Neuronal stem cell (in vitro differentiated cells): ENCODE measurements at regions not wholly inside any gene's neighbourhood (a gene's known extent, or its start where the extent isn't known, plus 50 kb on each side); places are given as distances from the start of the nearest gene placed in this dataset.

Source experiments
- DNase-seq: peaks from one replicate; pipeline ENCODE4 v3.0.0-alpha.2; 2013; ENCODE audit warnings: low spot score
- H2AFZ ChIP-seq: one replicate; pipeline ENCODE4 v1.6.1; 2013; ENCODE audit warnings: mild to moderate bottlenecking, low read length, inconsistent platforms
- H2AK5ac ChIP-seq: 2 replicates; pipeline ENCODE4 v1.6.1; 2013; ENCODE audit warnings: low read depth, mild to moderate bottlenecking, inconsistent platforms, low read length, moderate library complexity, mixed read lengths
- H2BK120ac ChIP-seq: 2 replicates; pipeline ENCODE4 v1.6.1; 2013; ENCODE audit warnings: low read depth, mild to moderate bottlenecking, inconsistent platforms, low read length, moderate library complexity, mixed read lengths
- H2BK12ac ChIP-seq: one replicate; pipeline ENCODE4 v1.6.1; 2013; ENCODE audit warnings: low read length, inconsistent platforms
- H2BK15ac ChIP-seq: 2 replicates; pipeline ENCODE4 v1.6.1; 2013; ENCODE audit warnings: mild to moderate bottlenecking, low read length, inconsistent platforms, mixed read lengths
- H2BK5ac ChIP-seq: one replicate; pipeline ENCODE4 v1.6.1; 2013; ENCODE audit warnings: inconsistent platforms, mild to moderate bottlenecking, low read length, moderate library complexity
- H3K14ac ChIP-seq: one replicate; pipeline ENCODE4 v1.6.1; 2013; ENCODE audit warnings: low read length, inconsistent platforms
- H3K18ac ChIP-seq: 2 replicates; pipeline ENCODE4 v1.6.1; 2013; ENCODE audit warnings: low read length, inconsistent platforms
- H3K23ac ChIP-seq: 2 replicates; pipeline ENCODE4 v1.6.1; 2013; ENCODE audit warnings: low read depth, mild to moderate bottlenecking, mixed read lengths, low read length, inconsistent platforms; ENCODE audit not compliant: poor library complexity
- H3K27ac ChIP-seq: replicated peaks from 3 replicates; pipeline ENCODE4 v1.5.1; 2013; ENCODE audit warnings: low read length, inconsistent platforms
- H3K27me3 ChIP-seq, 3 experiments: 2 replicates each; pipeline ENCODE4 v1.6.1; 2013; ENCODE audit warnings: low read length in 3 of 3, mild to moderate bottlenecking in 2 of 3, inconsistent platforms in 1 of 3, low read depth in 1 of 3, mixed read lengths in 1 of 3, moderate library complexity in 1 of 3; ENCODE audit not compliant: control insufficient read depth in 3 of 3, insufficient read depth in 3 of 3
- H3K36me3 ChIP-seq, 2 donors: replicated peaks in 1 of 2; 2 replicates each; pipeline ENCODE4 v1.6.1; 2013; ENCODE audit warnings: low read length in 2 of 2; ENCODE audit not compliant: control insufficient read depth in 2 of 2, insufficient read depth in 2 of 2
- H3K4ac ChIP-seq: 2 replicates; pipeline ENCODE4 v1.6.1; 2013; ENCODE audit warnings: inconsistent platforms, mild to moderate bottlenecking, low read length, moderate library complexity
- H3K4me1 ChIP-seq, 2 donors: 1 replicate in 1 of 2; 2 replicates in 1 of 2; pipeline ENCODE4 v1.6.1; 2013; ENCODE audit warnings: low read length in 2 of 2, low read depth in 1 of 2; ENCODE audit not compliant: control insufficient read depth in 2 of 2, insufficient read depth in 1 of 2
- H3K4me2 ChIP-seq: one replicate; pipeline ENCODE4 v1.6.1; 2013; ENCODE audit warnings: mild to moderate bottlenecking, low read length, inconsistent platforms; ENCODE audit not compliant: insufficient read depth, poor library complexity, severe bottlenecking
- H3K4me3 ChIP-seq, 2 donors: 2 replicates each; pipeline ENCODE4 v1.5.1; 2013; ENCODE audit warnings: low read length in 2 of 2, mild to moderate bottlenecking in 2 of 2, inconsistent platforms in 1 of 2, moderate library complexity in 1 of 2
- H3K79me1 ChIP-seq: one replicate; pipeline ENCODE4 v1.6.1; 2013; ENCODE audit warnings: low read depth, mild to moderate bottlenecking, inconsistent platforms, low read length, moderate library complexity
- H3K9ac ChIP-seq: one replicate; pipeline ENCODE4 v1.6.1; 2013; ENCODE audit warnings: mild to moderate bottlenecking, low read depth, low read length, inconsistent platforms; ENCODE audit not compliant: poor library complexity
- H3K9me3 ChIP-seq, 2 donors: replicated peaks in 1 of 2; 2 replicates each; pipeline versions ENCODE3 to v1.6.1; 2013; ENCODE audit warnings: low read length in 2 of 2, mild to moderate bottlenecking in 2 of 2, inconsistent platforms in 1 of 2, low read depth in 1 of 2, mixed read lengths in 1 of 2, moderate library complexity in 1 of 2; ENCODE audit not compliant: control insufficient read depth in 2 of 2, insufficient read depth in 1 of 2
- H4K8ac ChIP-seq: one replicate; pipeline ENCODE4 v1.6.1; 2013; ENCODE audit warnings: low read depth, mild to moderate bottlenecking, inconsistent platforms, low read length, moderate library complexity
- H4K91ac ChIP-seq: one replicate; pipeline ENCODE4 v1.6.1; 2013; ENCODE audit warnings: low read length, low read depth, mild to moderate bottlenecking, inconsistent platforms; ENCODE audit not compliant: poor library complexity
- WGBS, 2 donors: extraction: QIAGEN DNeasy Blood & Tissue Kit; methylation state at CpG; one replicate each; pipeline ENCODE4 v1.1.7; 2013; ENCODE audit warnings: missing lambda C conversion rate in 2 of 2, mixed read lengths in 1 of 2; ENCODE audit not compliant: insufficient read length in 2 of 2, insufficient replicate concordance in 1 of 2; ENCODE audit errors: extremely low coverage in 2 of 2; 5-methylcytosine and 5-hydroxymethylcytosine counted together

DNA sequence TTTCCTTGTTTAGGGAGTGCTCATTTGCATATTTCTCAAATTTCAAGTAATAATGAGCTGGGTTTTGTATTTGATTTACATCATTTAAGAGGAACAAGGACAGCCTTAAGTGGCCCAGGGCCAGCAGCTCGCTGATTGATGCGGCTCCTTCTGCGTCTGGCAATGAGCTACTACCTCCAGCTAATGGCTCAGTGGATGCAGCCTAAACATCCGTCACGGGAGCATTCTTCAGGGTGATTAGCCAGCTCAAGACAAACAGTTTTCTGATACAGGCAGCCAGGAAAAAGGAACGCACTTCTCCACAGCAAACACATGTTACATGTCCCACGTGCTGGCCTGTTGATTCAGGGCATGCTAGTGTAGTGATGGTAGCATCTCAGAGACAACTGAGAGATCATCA is 169.3 kb upstream of the TCERG1L start:
- H3K18ac ChIP-seq, result peak overlapping the region; percentile 16
- no peaks in the 10 kb centered on the region for H3K36me3 ChIP-seq
- peaks cover 0 to 4% of the 10 kb centered on the region in 2 donors for H3K9me3 ChIP-seq
- no peak overlapping the region for H3K9ac ChIP-seq
- H2BK5ac ChIP-seq, result no peak overlapping the region
- H4K91ac ChIP-seq, result no peak overlapping the region
- WGBS, 2 donors, result no CpG with 5 or more reads among the region's 7 CpGs
- no peak overlapping the region for H3K4me2 ChIP-seq
- H2AK5ac ChIP-seq, result no peak overlapping the region
- no peak overlapping the region for H2BK120ac ChIP-seq
- H2BK12ac ChIP-seq, result no peak overlapping the region
- H3K79me1 ChIP-seq, result no peaks in the 10 kb centered on the region
- no peak overlapping the region for H4K8ac ChIP-seq
- H3K23ac ChIP-seq, result no peak overlapping the region
- peaks cover 0 to 5% (median 0%) of the 10 kb centered on the region in 3 experiments for H3K27me3 ChIP-seq
- H3K4ac ChIP-seq, result no peak overlapping the region
- no peak overlapping the region for H2AFZ ChIP-seq
- H3K4me1 ChIP-seq, result peaks cover 0 to 4% of the 10 kb centered on the region in 2 donors
- H3K14ac ChIP-seq, result no peak overlapping the region
- H3K4me3 ChIP-seq, result no peak overlapping the region
- H3K27ac ChIP-seq, result no peak overlapping the region
- no peak overlapping the region for H2BK15ac ChIP-seq
- DNase-seq, result no peak

DNA sequence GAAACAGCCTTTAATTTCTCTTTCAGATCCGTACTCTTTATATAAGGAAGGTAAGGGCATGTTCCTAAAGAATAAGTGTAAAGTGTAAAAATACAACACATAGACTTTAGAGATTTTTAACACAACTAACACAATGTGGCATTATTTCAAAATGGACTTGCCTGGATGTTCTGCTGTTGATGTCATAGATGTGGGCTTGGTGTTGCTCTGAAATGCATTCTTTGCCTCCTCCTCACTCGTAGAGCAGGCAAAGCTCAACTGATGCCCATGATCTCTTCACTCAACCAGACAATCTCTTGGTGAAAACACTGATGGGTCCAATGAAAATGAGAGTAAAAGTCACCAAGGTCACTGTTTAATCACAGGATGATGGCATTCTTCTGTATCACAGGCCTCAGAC is 174.2 kb upstream of the TCERG1L start:
- Histone ChIP-seq H2BK15ac (no peak overlapping the region), H4K91ac (no peak overlapping the region), H2BK5ac (no peak overlapping the region), H3K27ac (no peak overlapping the region), H2AFZ (no peak overlapping the region), H3K79me1 (no peaks in the 10 kb centered on the region), H3K9ac (no peak overlapping the region), H2BK120ac (no peak overlapping the region), H3K9me3 (peaks cover 0 to 4% of the 10 kb centered on the region in 2 donors), H3K4ac (no peak overlapping the region), H3K14ac (no peak overlapping the region), H3K4me3 (no peak overlapping the region), H3K23ac (no peak overlapping the region), H3K4me2 (no peak overlapping the region), H3K4me1 (peaks cover 0 to 2% of the 10 kb centered on the region in 2 donors), H3K36me3 (no peaks in the 10 kb centered on the region), H2AK5ac (no peak overlapping the region), H2BK12ac (no peak overlapping the region), H3K18ac (no peak overlapping the region), H3K27me3 (no peaks in the 10 kb centered on the region), H4K8ac (no peak overlapping the region)
- no CpG with 5 or more reads among the region's 2 CpGs for WGBS, 2 donors
- no peak for DNase-seq

DNA sequence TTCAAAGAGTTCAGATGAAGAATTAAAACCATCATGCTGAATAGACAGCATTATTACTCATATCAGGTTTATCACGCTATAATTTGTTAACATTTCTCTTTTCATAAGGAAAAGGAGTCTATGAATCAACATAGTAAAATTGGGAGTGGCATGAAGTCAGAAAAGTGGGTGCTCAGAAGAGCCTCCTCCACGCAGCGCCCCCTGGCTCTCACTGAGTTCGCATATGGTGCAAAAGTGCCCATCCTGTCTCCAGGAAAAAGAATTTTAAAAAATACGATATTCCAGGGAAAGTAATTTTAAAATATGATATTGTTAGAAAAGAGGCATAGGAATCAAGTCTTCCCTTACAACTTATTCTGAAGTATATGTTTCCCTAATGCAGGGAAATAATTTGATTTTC is 176.3 kb upstream of the TCERG1L start:
- Histone ChIP-seq H3K79me1 (no peaks in the 10 kb centered on the region), H3K4ac (no peak overlapping the region), H3K4me3 (no peak overlapping the region), H2AFZ (no peak overlapping the region), H3K9me3 (peaks cover 0 to 4% of the 10 kb centered on the region in 2 donors), H3K9ac (no peak overlapping the region), H3K23ac (no peak overlapping the region), H2BK5ac (no peak overlapping the region), H3K27ac (no peak overlapping the region), H2BK12ac (no peak overlapping the region), H3K14ac (no peak overlapping the region), H2BK120ac (no peak overlapping the region), H3K27me3 (no peaks in the 10 kb centered on the region), H3K4me2 (no peak overlapping the region), H4K91ac (no peak overlapping the region), H3K36me3 (no peaks in the 10 kb centered on the region), H2BK15ac (no peak overlapping the region), H3K4me1 (no peaks in the 10 kb centered on the region), H4K8ac (no peak overlapping the region), H3K18ac (no peak overlapping the region), H2AK5ac (no peak overlapping the region)
- no CpG with 5 or more reads among the region's 5 CpGs for WGBS, 2 donors
- DNase-seq, result no peak

DNA sequence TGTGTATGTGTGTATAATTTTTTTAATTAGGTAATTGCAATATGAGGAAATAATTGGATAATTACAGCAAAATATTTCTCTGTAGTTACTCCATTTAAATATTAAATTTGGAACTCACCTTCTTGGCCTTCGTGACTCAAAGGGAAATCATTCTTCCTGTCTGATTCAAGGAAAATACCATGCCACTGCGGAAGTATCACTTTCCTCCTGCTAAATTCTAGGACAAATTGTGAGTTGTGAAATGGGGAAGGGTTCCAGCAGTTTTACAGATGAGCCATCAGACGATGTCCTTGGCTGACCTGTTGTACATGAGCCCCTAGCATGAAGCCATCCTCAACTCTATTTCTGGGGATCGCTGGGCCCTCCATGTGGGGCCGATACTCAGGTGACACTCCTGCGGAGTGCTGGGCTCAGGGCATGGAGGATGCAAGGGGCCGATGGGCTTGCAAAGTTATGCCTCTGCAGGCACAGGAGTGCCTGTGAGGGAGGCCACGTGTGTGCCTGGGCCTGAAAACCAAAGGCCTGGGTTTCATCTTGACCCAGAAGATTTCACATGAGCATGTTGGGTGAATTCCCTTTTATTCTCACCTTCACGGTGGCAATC is 179.6 kb upstream of the TCERG1L start:
- no peak overlapping the region for H2AFZ ChIP-seq
- H3K4ac ChIP-seq, result no peak overlapping the region
- no peak overlapping the region for H2AK5ac ChIP-seq
- H3K14ac ChIP-seq, result no peak overlapping the region
- no peak for DNase-seq
- H2BK5ac ChIP-seq, result no peak overlapping the region
- H4K91ac ChIP-seq, result no peak overlapping the region
- H2BK15ac ChIP-seq, result no peak overlapping the region
- H3K18ac ChIP-seq, result peak overlapping the region; percentile 45
- peak overlapping the region in 1 of 2 donors; percentile 30 for H3K4me3 ChIP-seq
- no peak overlapping the region for H3K9ac ChIP-seq
- no peak overlapping the region for H3K4me2 ChIP-seq
- no peaks in the 10 kb centered on the region for H3K4me1 ChIP-seq
- WGBS, 2 donors, result no CpG with 5 or more reads among the region's 9 CpGs
- H2BK12ac ChIP-seq, result no peak overlapping the region
- H3K36me3 ChIP-seq, result no peaks in the 10 kb centered on the region
- no peak overlapping the region for H4K8ac ChIP-seq
- H3K9me3 ChIP-seq, result no peaks in the 10 kb centered on the region
- H3K23ac ChIP-seq, result no peak overlapping the region
- H3K27me3 ChIP-seq, result no peaks in the 10 kb centered on the region
- H2BK120ac ChIP-seq, result no peak overlapping the region
- no peaks in the 10 kb centered on the region for H3K79me1 ChIP-seq
- no peak overlapping the region for H3K27ac ChIP-seq
